HG02759 (cell line): ENCODE measurements at regions not wholly inside any gene's neighbourhood (a gene's known extent, or its start where the extent isn't known, plus 50 kb on each side); places are given as distances from the start of the nearest gene placed in this dataset.

Experiments used
- ATAC-seq: cut with Tn5 transposase; IDR thresholded peaks from one replicate; pipeline ENCODE4 v1.9.1; 2021; ENCODE audit warnings: mild to moderate bottlenecking, moderate library complexity; ENCODE audit not compliant: unreplicated experiment

- no peak for ATAC-seq
Observed at GRCh38 chr2:6234702-6235101, 542.5 kb downstream of the SOX11 start.

DNA sequence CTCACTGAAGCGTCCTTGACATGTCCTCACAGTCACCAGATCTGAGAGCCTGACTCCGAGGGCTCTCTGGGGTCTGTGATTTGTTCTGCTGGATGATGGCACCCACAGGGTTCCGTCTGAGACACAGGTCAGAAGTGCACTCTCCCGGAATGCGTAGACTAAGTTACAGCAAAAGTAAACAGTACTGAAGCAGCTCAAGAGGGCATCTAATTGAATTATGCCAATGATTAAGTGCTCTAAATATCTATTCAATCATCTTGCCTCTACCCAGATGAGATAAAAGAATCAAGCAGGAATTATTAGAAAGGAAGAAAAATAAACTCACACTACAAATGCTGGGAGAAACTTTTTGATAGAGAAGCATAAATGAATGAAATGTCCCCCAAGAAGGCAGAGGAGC, 544.1 kb downstream of the SOX11 start:
- ATAC-seq: no peak

DNA sequence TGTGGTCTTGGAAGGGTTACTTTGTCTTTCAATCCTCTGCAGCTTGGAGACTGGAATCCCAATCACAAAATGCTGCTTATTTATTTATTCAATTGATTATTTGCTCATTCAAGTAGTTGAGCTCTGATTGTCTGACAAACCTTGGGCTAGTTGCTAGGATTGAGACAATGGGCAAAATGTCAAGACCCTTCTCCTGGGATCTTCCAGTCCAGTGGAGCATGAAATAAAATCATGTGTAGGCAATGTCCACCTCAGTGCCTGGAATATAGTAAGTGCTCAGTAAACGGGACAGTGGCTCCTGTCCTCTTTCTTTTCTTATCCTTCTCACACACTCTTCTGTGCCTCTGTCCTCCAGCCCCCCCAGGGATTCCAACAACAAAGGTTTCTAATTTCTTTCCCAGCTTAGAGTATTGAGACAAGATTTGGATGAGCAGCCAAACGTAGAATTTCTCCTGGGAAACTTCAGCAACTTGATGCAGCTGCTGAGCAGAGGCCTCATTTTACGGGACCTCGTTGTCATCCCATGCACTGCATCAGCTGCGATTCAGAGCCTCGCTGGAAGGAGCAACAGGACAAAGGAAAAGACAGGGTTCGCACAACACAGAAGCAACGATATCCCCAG, 545.0 kb downstream of the SOX11 start:
- ATAC-seq: no peak

GRCh38 chr2:6249557-6249956, 557.4 kb downstream of the SOX11 start:
- no peak for ATAC-seq

- no peak for ATAC-seq
Observed at GRCh38 chr2:6254441-6254840, 562.3 kb downstream of the SOX11 start.

DNA sequence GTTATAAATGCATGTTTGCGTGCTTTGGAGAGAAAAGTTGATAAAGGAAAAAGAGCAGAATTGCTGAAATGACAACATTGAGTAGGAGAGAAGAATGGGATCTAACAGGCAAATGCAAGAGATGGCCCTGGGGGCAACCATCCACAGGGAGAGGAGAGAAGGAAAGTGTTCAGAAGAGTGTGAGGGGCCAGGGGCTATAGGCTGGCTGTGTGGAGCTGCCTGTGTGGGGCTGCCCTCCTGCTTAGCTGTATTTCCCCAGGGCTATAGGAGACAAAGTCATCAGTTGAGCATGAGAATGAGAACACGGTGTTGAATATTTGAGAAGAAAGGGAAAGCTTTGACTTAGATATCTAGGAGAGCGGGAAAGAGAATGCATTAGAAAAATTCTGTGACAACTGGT, 572.0 kb downstream of the SOX11 start:
- no peak for ATAC-seq

- no peak for ATAC-seq
Observed at GRCh38 chr2:6281524-6281923, 584.2 kb downstream of the CMPK2 start.

- no peak for ATAC-seq
Observed at GRCh38 chr2:6283259-6283658, 582.4 kb downstream of the CMPK2 start.

DNA sequence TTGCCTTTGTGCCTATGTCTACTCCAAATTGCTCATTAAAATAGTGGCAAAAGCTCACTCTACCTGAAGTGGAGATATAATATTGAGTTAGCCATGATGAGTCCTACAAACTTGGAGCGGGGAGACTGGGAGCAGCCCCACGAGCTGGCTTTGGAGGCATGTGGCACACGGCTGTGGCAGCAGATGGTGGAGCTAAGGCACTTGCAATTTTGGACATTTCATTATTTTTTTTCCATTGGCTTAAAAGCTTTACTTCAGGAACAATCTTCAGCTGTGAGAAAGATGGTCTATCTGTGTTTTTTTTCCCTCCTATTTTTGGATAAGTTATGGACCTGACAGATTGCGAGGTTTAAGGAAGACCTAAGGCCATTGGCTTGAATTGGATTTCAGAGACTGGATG, 578.3 kb downstream of the CMPK2 start:
- no peak for ATAC-seq

- ATAC-seq: no peak
Observed at GRCh38 chr2:6288791-6289190, 576.9 kb downstream of the CMPK2 start.

DNA sequence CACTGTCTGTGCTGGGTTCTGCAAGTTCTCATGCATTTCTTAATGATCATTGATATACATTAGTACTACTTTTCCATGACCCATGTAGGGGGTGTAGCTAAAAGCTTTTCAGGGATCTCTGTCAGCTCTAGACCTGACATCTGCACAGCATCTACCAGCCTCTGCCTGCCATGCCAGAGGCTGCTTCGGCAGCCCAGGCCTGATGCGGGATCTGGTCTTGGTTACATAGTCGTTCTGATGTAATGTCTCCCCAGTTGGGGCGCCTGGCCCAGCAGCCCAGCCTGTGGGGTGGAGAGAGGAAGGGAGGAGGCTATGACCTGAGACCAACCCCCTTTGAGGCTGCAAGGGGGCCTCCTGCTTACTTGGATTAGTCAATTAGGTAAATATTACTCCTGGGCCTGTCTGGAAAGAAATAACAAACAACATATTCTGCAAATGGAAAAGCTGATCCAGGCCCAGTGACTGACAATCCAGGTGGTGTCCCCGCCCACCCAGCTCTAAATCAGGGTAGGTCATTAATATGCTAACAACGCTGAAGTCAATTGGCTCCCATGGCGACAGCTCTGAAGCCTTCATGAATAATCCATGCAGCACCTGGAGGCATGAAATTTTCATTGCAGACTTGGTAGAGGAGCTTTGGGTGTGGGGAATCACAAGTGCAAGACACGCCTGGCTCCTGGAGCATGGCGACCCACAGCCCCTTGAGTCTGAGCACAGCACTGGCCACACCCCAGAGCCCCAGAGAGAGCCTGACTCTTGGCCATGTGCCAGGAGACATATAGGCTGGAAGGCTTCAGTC, 575.3 kb downstream of the CMPK2 start:
- ATAC-seq: no peak

- ATAC-seq: no peak
Observed at GRCh38 chr2:6294791-6295190, 570.9 kb downstream of the CMPK2 start.

GRCh38 chr2:6297238-6297637, 568.5 kb downstream of the CMPK2 start:
- peak; percentile 90 for ATAC-seq

DNA sequence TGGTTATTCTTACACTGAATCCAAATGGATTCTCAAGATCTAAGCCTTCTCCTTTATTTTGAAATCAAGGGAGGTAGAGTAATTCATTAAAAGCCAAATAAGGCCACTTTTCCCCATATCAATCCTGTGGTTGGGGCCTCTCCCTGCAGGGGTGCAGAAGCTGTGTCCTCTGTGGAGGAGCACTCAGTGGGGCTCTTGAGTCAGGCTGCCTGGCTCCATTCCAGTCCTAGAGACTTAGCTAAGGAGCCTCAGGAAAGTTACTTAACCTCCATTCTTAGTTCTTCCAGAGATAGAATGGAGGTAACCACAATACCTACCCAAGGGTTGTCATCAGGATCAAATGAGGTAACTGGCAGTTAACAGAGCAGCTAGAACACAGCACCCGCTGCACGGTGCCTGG, 564.3 kb downstream of the CMPK2 start:
- ATAC-seq: no peak

DNA sequence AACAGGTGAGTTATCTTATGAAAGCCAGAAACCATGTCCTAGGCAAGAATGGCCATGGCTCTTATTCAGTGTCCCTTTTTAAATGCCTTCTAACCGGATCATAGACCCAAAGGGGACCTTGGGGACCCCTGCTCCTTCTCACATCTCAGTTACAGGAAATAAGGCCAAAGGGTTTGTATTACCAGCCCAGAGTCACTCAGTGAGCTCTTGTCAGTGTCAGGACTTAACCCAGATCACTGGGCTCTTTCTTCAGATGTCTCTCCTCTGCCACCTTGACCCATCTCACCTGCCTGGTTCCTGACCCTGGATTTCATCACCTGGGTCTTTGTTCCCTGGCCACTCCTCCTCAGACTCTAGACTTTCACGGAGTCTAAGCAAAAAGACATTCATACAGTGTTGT, 556.7 kb downstream of the CMPK2 start:
- no peak for ATAC-seq

- ATAC-seq: peak; percentile 92
Observed at GRCh38 chr2:6309415-6310255, 556.1 kb downstream of the CMPK2 start.

DNA sequence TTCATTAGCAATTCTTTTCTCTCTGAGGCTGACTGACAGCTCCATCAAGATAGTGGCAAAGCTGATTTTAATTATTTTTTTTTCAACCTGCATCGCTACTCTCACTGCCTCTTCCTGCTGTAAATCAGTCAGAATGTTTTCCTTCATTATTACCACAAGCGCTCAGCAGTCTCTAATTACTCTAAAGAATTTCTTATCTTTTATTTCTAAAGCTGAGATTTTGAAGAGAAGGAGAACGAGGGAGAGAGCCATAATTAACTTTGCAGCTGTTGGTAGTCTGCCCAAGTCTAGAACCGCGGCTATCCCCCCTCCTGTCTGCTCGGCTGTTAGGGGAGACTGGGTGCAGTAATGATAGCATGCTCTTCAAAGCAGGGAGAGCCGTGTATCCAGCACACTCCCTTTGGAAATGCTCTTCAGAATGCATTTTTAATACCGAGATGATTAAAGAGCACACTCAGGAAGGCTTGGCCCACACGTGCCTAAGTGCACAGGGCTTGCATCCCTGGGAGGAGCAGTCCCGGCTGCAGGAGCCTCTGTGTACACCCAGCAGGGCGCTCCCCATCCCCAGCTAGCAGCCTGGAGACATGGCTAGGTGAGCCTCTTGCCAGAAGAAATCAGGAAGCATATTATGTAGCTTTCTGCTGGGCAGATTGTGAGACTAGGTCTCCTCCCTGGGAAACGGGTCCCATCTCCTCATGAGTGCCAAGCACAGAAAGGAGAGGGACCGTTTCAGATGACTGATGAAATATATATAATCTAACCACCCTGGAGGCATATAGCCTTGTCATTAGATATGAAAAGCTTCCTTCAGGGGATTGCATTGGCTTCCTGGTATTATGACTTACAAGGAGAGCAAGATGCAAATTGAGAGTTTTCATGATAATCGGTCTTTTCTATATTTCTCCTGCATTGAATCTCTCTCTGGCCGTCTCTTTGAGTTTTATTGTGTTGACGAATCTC, 555.2 kb downstream of the CMPK2 start:
- ATAC-seq: peak; percentile 13

GRCh38 chr2:6312367-6312766, 553.3 kb downstream of the CMPK2 start:
- no peak for ATAC-seq

DNA sequence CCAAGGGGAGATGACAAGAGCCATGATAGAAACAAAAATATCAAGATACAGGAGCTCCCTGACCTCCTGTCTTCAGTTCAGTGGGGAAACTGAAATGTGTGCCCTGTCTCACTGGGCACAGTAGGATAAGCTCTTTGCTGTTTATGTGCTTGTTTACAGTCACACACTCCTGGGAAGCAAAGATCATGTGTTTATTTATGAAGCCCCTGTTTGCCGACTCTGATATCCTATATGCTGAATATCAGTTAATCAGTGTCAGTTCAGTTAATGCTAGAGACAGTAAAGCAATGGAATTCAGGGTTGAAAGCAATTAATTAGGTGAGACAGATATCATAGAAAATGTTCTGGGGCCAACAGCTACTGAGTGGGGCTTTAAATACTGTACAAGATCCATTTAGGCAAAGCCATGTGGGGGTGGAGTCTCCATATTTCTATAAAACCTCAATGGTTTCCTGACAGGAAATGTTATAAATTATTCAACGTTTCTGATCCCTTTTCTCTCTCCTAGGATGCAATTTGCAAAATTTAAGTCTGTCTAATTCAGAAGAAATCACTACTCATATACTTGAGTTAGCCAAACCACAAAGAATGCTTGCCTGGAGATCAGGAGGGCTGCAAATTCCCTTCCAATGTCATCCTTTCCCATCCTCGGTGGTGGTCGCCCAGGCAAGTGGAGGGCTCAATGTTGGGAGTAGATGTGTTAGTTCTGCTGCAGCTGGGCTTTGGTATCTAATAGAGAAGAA, 551.3 kb downstream of the CMPK2 start:
- ATAC-seq: no peak

GRCh38 chr2:6325616-6326015, 540.1 kb downstream of the CMPK2 start:
- no peak for ATAC-seq
